Cardiac muscle cell (in vitro differentiated cells and primary cell): ENCODE measurements at regions not wholly inside any gene's neighbourhood (a gene's known extent, or its start where the extent isn't known, plus 50 kb on each side); places are given as distances from the start of the nearest gene placed in this dataset.
"Not testable (repeated sequence)": the region's sequence is repeated elsewhere in the genome, so short reads cannot be mapped to it uniquely, and the experiment has no call there.

Experiments used
- DNase-seq, 2 donors: peaks; one replicate each; pipeline versions ENCODE4 v3.0.0 to v3.0.0-alpha.2; 2010 to 2017; ENCODE audit warnings: low read depth in 1 of 2, low spot score in 1 of 2
- H3K27ac ChIP-seq: fragments of 200-600 bp; sonication (generic); 2 replicates; pipeline ENCODE4 v1.5.1; 2016
- H3K27me3 ChIP-seq: fragments of 200-600 bp; sonication (generic); 2 replicates; pipeline ENCODE4 v1.6.0; 2016; ENCODE audit warnings: control low read depth
- H3K36me3 ChIP-seq: fragments of 200-600 bp; sonication (generic); 2 replicates; pipeline ENCODE4 v1.5.1; 2016; ENCODE audit warnings: control low read depth
- H3K4me1 ChIP-seq: fragments of 200-600 bp; sonication (generic); 2 replicates; pipeline ENCODE4 v1.8.1; 2017; ENCODE audit warnings: low read depth, mild to moderate bottlenecking, mixed run types
- H3K4me3 ChIP-seq: fragments of 200-600 bp; sonication (generic); 2 replicates; pipeline ENCODE4 v1.5.1; 2016; ENCODE audit warnings: mild to moderate bottlenecking
- H3K9me3 ChIP-seq: fragments of 200-600 bp; sonication (generic); 2 replicates; pipeline ENCODE4 v1.5.1; 2017; ENCODE audit warnings: low read depth, mild to moderate bottlenecking, control low read depth
- TF ChIP-seq, protein P1 (sequence below): IDR thresholded peaks from 2 replicates; pipeline ENCODE4 v1.5.1; 2012; ENCODE audit warnings: low read depth, mild to moderate bottlenecking, low read length

DNA sequence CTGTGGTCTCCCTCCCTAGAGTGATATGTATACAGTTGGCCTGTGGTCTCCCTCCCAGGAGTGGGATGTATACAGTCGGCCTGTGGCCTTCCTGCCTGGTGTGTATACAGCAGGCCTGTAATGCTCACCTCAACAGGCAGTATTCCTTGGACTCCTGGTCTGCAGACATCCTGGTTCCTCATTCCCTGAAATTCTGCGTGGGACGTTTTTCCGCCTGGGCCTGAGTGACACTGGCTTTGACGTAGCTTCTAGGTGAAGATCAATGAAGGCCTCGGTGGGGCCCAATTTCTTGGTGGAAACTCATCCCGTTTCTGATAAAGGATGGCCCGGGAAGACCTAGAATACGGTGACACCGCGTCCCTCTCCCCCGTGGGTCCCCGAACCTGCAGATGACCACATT lies 98.7 kb upstream of the PPP2R3B start:
- Histone ChIP-seq H3K4me1 (no peaks in the 10 kb centered on the region), H3K27ac (no peak overlapping the region), H3K36me3 (no peaks in the 10 kb centered on the region), H3K9me3 (no peaks in the 10 kb centered on the region), H3K4me3 (no peak overlapping the region), H3K27me3 (no peaks in the 10 kb centered on the region)
- TF ChIP-seq, protein P1, sequence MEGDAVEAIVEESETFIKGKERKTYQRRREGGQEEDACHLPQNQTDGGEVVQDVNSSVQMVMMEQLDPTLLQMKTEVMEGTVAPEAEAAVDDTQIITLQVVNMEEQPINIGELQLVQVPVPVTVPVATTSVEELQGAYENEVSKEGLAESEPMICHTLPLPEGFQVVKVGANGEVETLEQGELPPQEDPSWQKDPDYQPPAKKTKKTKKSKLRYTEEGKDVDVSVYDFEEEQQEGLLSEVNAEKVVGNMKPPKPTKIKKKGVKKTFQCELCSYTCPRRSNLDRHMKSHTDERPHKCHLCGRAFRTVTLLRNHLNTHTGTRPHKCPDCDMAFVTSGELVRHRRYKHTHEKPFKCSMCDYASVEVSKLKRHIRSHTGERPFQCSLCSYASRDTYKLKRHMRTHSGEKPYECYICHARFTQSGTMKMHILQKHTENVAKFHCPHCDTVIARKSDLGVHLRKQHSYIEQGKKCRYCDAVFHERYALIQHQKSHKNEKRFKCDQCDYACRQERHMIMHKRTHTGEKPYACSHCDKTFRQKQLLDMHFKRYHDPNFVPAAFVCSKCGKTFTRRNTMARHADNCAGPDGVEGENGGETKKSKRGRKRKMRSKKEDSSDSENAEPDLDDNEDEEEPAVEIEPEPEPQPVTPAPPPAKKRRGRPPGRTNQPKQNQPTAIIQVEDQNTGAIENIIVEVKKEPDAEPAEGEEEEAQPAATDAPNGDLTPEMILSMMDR, result no peak
- DNase-seq, result no peak

DNA sequence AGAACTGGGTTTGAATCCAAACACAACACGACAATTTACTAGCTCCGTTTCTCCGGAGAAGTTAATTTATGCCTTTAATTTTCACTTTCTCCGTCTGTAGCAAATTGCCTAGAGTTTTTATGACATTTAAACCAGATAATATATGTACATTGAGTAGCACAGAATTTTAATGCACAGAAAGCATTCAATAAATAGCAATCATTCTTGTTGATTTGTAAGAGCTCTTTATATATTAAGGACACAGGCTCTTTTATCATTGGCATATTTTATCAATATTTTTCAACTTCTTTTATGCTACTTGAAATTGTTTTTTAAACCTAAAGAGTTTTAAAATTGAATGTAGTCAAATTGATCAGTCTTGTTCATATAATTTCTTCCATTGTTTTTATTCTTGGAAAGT lies 99.6 kb upstream of the PPP2R3B start:
- TF ChIP-seq, protein P1, result no peak
- H3K9me3 ChIP-seq, result no peaks in the 10 kb centered on the region
- no peaks in the 10 kb centered on the region for H3K27me3 ChIP-seq
- no peak overlapping the region for H3K27ac ChIP-seq
- no peaks in the 10 kb centered on the region for H3K4me1 ChIP-seq
- H3K4me3 ChIP-seq, result no peak overlapping the region
- DNase-seq, result no peak
- H3K36me3 ChIP-seq, result no peaks in the 10 kb centered on the region

DNA sequence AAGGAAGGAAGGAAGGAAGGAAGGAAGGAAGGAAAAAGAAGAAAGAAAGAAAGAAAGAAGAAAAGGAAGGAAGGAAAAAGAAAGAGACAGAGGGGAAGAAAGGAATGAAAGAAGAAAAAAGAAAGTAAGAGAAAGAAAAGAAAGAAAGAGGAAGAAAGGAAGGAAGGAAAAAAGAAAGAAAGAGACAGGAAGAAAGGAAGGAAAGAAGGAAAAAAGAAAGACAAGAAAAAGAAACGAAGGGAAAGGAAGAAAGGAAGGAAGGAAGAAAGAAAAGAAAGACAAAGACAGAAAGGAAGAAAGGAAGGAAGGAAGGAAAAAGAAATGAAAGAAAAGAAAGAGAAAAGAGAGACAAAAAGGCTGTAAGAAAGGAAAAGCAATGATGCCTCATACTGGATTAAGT lies 101.1 kb upstream of the PPP2R3B start:
- no peak for DNase-seq
- no peak overlapping the region for H3K4me3 ChIP-seq
- H3K4me1 ChIP-seq, result no peaks in the 10 kb centered on the region
- H3K27ac ChIP-seq, result no peak overlapping the region
- H3K9me3 ChIP-seq, result no peaks in the 10 kb centered on the region
- TF ChIP-seq, protein P1, result no peak
- no peaks in the 10 kb centered on the region for H3K27me3 ChIP-seq
- no peaks in the 10 kb centered on the region for H3K36me3 ChIP-seq

DNA sequence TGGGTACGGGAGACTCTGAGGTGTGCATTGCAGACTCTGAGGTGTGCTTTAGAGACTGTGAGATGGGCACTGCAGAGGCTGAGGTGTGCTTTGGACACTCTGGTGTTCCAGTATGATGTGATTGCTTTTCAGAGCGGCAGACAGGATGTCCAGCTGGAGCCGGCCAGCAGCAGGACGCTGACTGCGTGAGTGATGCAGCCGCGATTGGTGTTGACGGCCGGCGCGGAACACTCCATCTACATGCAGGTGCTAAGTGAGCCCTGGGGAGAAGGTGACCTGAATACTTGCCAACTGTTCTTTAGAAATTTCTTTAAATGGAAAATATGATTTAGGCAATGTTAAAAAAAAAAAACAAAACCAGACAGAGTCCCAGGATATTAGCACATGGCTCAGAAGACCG lies 103.1 kb upstream of the PPP2R3B start:
- H3K4me1 ChIP-seq, result no peaks in the 10 kb centered on the region
- TF ChIP-seq, protein P1, result no peak

DNA sequence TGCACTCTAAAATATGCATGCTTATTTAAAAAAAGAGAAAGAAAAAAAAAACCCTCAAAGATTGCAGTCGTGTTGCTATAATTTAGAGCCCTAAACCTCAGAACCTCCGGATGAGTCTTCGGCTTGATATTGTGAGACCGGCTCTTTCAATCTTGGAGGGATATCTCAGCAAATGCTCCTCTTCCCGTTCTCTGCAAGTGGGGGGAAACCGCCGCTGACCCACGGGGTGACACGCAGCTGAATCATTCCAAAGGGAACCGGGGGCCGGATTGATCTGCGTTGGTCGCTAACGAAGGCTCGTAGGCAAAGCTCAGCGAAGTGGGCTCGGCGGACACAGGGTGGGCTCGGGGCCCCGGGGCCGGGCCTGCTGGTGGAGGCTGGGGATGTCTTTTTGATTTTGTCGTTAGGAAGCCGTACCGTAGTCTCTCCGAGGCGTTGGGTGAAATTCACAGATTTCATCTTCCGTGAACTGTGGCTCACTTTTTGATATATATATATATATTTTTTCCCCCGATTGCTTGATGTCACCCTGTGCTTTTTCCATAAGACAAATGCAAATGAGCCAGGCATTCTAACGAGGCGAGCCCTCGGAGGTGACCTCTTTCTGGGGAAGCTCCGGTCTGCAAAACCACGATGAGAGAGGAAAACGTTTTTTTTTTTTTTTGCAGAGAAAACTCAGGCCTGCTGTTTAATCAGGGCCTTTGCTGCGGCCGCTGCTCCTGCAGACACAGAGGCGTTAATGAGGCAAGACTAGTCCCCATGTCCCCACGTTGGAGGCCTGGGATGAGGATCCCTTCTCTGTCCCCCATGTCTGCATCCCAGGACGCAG lies 110.7 kb upstream of the PPP2R3B start:
- TF ChIP-seq, protein P1, result no peak

More for the DNA sequence above, 103.1 kb upstream of the PPP2R3B start:
- H3K9me3 ChIP-seq, result no peaks in the 10 kb centered on the region
- H3K36me3 ChIP-seq, result no peaks in the 10 kb centered on the region
- no peak overlapping the region for H3K27ac ChIP-seq
- no peaks in the 10 kb centered on the region for H3K27me3 ChIP-seq
- no peak overlapping the region for H3K4me3 ChIP-seq
- DNase-seq, result no peak

DNA sequence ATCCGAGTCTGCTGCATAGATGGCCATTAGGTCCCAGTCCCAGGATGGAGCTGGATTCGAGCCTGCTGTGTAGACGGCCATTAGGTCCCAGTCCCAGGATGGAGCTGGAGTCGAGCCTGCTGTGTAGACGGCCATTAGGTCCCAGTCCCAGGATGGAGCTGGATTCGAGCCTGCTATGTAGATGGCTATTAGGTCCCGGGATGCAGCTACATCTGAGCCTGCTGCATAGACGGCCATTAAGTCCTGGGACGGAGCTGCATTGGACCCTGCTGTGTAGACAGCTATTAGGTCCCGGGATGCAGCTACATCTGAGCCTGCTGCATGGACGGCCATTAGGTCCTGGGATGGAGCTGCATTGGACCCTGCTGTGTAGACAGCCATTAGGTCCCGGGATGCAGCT lies 112.2 kb upstream of the PPP2R3B start:
- H3K9me3 ChIP-seq, H3K36me3 ChIP-seq, DNase-seq, H3K4me1 ChIP-seq, H3K27ac ChIP-seq, H3K4me3 ChIP-seq: not testable (repeated sequence)
- H3K27me3 ChIP-seq, result peaks cover 42% of the 10 kb centered on the region

More for the DNA sequence above, 110.7 kb upstream of the PPP2R3B start:
- Histone ChIP-seq H3K27me3 (peaks cover 42% of the 10 kb centered on the region), H3K4me1 (no peaks in the 10 kb centered on the region), H3K27ac (no peak overlapping the region), H3K9me3 (no peaks in the 10 kb centered on the region), H3K36me3 (no peaks in the 10 kb centered on the region), H3K4me3 (no peak overlapping the region)
- no peak for DNase-seq
